Amniotic epithelial cell (primary cell): ENCODE measurements at regions not wholly inside any gene's neighbourhood (a gene's known extent, or its start where the extent isn't known, plus 50 kb on each side); places are given as distances from the start of the nearest gene placed in this dataset.

Experiments
- DNase-seq: peaks from one replicate; pipeline ENCODE4 v3.0.0-alpha.2; 2010; ENCODE audit warnings: low read depth

DNA sequence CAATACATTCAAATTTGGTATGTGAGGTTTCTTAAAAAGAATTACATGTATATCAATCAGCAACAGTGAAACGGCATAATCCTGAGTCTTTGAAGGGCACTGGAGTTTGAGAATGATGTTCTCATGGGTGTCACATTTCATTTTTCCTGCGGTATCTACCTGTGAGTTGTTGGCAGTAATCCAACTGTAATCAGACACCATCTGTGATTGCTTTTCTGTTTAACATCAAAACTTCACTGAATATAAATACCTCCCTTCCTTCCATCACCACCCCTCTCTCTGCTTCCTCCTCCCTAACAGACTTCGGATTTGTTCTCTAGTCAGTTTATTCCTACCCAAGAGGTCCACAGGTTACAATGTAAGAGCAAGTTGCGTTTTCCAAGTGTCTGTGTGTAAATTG lies 275.2 kb upstream of the PCSK5 start:
- DNase-seq: no peak

GRCh38 chr9:75616052-75616451 lies 274.4 kb upstream of the PCSK5 start:
- no peak for DNase-seq

DNA sequence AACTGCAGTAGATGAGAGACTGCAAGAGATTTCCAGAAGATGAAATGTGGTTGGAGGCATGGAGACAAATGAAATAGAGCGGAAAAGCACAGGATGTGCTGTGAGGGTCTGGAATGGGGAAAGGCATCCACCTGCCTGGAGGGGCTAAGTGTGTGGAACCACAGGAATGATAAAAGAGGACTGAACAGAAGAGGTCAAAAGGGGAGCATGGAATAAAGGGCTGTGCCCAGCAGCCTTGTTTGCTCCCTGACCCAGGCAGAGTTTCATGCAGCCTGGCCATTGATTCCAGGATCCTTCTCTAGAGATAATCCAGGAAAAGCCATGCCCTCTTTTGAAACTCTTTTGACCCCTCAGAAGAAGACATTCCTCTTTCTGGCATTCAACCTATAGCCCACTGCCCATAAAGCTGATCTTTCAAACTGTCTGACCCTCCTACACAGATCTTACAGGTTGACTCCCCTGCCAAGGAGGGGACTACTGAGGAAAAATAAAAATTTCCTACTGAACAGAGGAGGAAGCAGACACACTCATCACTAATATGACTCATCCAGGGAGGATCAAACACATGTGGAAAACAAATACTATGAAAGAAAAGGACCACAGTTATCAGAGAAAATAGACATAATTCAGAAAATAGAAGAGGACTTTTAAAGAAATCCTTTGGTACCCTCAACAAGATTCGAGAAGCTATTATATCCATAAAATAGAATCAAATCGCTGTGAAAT lies 273.5 kb upstream of the PCSK5 start:
- DNase-seq: no peak

- no peak for DNase-seq
These were observed 267.0 kb upstream of the PCSK5 start for GRCh38 chr9:75623462-75623861.

DNA sequence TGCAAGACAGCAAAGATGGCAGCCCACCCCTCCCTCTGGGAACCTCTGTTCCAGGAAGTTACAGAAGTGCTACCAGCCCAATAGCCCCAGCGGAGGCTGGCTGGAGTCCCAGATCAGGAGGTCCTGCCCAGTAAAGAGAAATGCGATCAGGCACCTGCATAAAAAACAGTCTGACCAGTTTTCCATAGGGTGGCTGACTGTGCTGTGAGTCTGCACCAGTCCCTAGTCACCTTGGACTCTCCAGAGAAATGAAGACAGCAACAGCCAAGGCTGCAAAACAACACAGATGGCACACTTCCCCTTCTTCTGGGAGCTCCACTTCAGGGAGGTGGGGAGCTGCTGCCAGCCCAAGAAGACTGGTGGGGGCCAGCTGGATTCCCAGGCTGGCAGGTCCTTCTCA lies 265.5 kb upstream of the PCSK5 start:
- DNase-seq: no peak

- no peak for DNase-seq
These were observed 263.6 kb upstream of the PCSK5 start for GRCh38 chr9:75626860-75627259.

- DNase-seq: no peak
These were observed 261.5 kb upstream of the PCSK5 start for GRCh38 chr9:75628952-75629351.

DNA sequence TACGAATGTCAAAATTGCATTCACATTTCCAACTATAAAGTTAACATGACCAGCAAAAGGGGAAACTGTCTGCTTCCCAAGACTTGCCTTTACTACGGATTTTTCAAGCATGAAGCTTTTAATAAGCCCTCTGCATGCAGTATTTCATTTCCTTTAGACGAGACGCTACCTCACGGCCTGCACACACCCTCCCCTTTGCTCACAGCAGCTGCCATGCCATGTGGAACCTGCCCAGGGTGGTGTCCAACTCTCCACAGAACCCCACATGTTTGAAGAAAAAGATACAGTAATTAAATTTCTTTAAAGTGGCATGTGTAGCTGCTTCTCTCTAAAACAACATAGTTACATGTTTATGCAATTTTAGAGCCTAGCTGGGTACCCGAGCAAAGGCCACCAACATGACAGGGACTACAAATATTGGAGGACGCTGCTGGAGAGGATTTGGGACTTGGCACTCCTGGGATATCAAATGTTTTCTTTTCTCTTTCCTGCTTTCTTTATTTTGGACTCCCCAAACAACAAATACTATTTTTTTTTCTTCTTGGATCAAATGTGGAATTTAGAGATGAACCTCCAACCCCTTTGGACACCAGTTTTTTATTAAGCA lies 256.9 kb upstream of the PCSK5 start:
- DNase-seq: no peak

DNA sequence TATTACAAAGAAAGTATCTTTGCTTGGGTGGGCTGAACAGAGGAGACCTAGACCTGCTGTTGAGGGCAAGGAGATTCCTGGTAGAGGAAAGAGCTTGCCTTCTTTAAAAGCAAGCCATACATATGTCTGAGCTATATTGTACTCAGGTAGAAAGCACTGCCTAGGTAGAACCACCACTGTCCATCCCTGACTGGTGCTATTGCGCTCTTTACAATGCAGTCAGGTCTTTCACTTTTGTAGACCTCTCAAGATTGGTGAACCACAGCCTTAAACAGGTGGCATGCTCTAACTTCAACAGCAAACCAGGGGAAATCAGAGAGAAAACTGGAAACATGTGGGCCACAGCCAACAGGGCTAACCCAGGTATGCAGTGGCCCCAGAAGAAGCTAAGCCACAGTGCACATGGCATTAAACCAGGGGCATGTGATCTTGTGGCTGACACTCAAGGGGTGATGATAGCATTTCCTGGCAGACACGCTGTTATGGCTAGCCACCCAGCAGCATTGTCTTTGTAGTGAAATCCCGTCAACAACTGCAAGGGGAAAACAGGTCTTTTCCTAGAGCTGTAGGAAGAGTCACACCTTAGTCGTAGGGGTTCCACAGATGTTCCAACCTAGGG lies 253.9 kb upstream of the PCSK5 start:
- DNase-seq: no peak

DNA sequence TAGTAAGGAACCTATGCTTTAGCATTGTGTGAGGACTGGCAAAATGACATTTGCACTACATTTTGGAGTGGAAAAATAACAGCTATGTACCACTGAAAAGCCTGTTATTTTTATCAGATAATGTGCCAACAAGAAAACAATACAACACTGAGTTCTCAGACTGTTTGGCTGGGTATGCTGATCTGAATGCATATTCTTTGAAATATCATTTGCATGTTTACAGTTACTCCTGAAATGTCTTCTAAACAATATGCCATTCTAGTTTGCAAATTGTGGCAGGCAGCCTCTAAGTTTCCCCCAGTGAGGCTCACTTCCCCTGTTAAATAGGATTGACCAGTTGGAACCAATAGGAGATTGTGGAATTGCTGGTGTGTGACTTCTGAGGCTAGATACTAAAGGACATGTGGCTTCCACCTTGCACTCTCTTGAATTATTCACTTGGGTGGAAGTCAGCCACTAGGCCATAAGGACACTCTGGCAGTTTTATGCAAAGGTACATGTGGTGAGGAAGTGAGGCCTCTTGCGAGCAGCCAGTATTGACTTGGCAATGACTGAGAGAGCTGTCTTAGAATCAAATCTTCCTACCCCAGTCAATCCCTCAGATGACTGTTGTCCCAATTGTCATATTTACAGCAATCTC lies 250.4 kb upstream of the PCSK5 start:
- no peak for DNase-seq

GRCh38 chr9:75642522-75642921 lies 248.0 kb upstream of the PCSK5 start:
- DNase-seq: no peak

GRCh38 chr9:75644649-75645048 lies 245.8 kb upstream of the PCSK5 start:
- no peak for DNase-seq

- DNase-seq: no peak
These were observed 242.4 kb upstream of the PCSK5 start for GRCh38 chr9:75648034-75648433.

- no peak for DNase-seq
These were observed 241.4 kb upstream of the PCSK5 start for GRCh38 chr9:75649060-75649459.

GRCh38 chr9:75651709-75652108 lies 238.8 kb upstream of the PCSK5 start:
- no peak for DNase-seq

- no peak for DNase-seq
These were observed 237.1 kb upstream of the PCSK5 start for GRCh38 chr9:75653335-75653734.

- DNase-seq: no peak
These were observed 236.7 kb upstream of the PCSK5 start for GRCh38 chr9:75653750-75654149.

GRCh38 chr9:75657015-75657414 lies 233.5 kb upstream of the PCSK5 start:
- DNase-seq: no peak

- DNase-seq: no peak
These were observed 232.1 kb upstream of the PCSK5 start for GRCh38 chr9:75658301-75658905.

GRCh38 chr9:75664597-75664996 lies 225.9 kb upstream of the PCSK5 start:
- DNase-seq: no peak

- DNase-seq: no peak
These were observed 223.5 kb upstream of the PCSK5 start for GRCh38 chr9:75666856-75667554.

GRCh38 chr9:75669721-75670120 lies 220.8 kb upstream of the PCSK5 start:
- no peak for DNase-seq
